ENCODE measurements at regions not wholly inside any gene's neighbourhood (a gene's known extent, or its start where the extent isn't known, plus 50 kb on each side); places are given as distances from the start of the nearest gene placed in this dataset.

- no peaks in the 10 kb centered on the region for H3K9me3 ChIP-seq (ENCODE audit: control insufficient read depth, insufficient read depth, low read length)
- no peaks in the 10 kb centered on the region for H3K36me3 ChIP-seq (ENCODE audit: control insufficient read depth, insufficient read depth, low read length)
- no peak overlapping the region for H3K9ac ChIP-seq (ENCODE audit: low read depth, low read length)
- H3K27me3 ChIP-seq (ENCODE audit: control insufficient read depth, insufficient read depth, low read length): no peaks in the 10 kb centered on the region
- peaks cover 4% of the 10 kb centered on the region; the same call in 1 of the 2 replicates for H3K4me1 ChIP-seq (ENCODE audit: control insufficient read depth, insufficient read depth, low read length)
- no peak overlapping the region for H3K4me3 ChIP-seq (ENCODE audit: low read depth, low read length)
- no peak overlapping the region for H3K27ac ChIP-seq (ENCODE audit: low read depth, low read length)
These were observed 171.5 kb downstream of the C7orf25 start for GRCh38 chr7:42740408-42740807.

GRCh38 chr7:42739638-42740037, 172.2 kb downstream of the C7orf25 start:
- peaks cover 4% of the 10 kb centered on the region; the same call in 1 of the 2 replicates for H3K4me1 ChIP-seq (ENCODE audit: control insufficient read depth, insufficient read depth, low read length)
- H3K9me3 ChIP-seq (ENCODE audit: control insufficient read depth, insufficient read depth, low read length): no peaks in the 10 kb centered on the region
- no peak overlapping the region for H3K27ac ChIP-seq (ENCODE audit: low read depth, low read length)
- no peak overlapping the region for H3K9ac ChIP-seq (ENCODE audit: low read depth, low read length)
- H3K27me3 ChIP-seq (ENCODE audit: control insufficient read depth, insufficient read depth, low read length): no peaks in the 10 kb centered on the region
- H3K36me3 ChIP-seq (ENCODE audit: control insufficient read depth, insufficient read depth, low read length): no peaks in the 10 kb centered on the region
- no peak overlapping the region for H3K4me3 ChIP-seq (ENCODE audit: low read depth, low read length)

GRCh38 chr7:42736931-42737330, 174.9 kb downstream of the C7orf25 start:
- Histone ChIP-seq H3K9me3 (ENCODE audit: control insufficient read depth, insufficient read depth, low read length) (no peaks in the 10 kb centered on the region), H3K4me1 (ENCODE audit: control insufficient read depth, insufficient read depth, low read length) (no peaks in the 10 kb centered on the region), H3K36me3 (ENCODE audit: control insufficient read depth, insufficient read depth, low read length) (no peaks in the 10 kb centered on the region), H3K27ac (ENCODE audit: low read depth, low read length) (no peak overlapping the region), H3K9ac (ENCODE audit: low read depth, low read length) (no peak overlapping the region), H3K4me3 (ENCODE audit: low read depth, low read length) (no peak overlapping the region), H3K27me3 (ENCODE audit: control insufficient read depth, insufficient read depth, low read length) (no peaks in the 10 kb centered on the region)

DNA sequence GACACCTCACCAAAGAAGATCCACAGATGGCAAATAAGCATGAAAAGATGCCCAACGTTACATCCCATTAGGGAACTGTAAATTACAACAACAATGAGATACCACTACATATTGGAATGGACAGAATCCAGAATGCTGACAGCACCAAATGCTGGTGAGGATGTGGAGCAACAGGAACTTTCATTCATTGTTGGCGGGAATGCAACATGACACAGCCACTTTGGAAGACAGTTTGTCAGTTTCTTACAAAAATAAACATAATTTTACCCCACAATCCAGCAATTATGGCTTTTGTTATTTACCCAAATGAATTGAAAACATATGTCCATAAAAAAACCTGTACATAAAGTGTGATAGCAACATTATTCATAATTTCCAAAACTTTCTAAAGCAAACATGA, 176.8 kb downstream of the C7orf25 start:
- Histone ChIP-seq H3K36me3 (ENCODE audit: control insufficient read depth, insufficient read depth, low read length) (no peaks in the 10 kb centered on the region), H3K9ac (ENCODE audit: low read depth, low read length) (no peak overlapping the region), H3K27me3 (ENCODE audit: control insufficient read depth, insufficient read depth, low read length) (no peaks in the 10 kb centered on the region), H3K9me3 (ENCODE audit: control insufficient read depth, insufficient read depth, low read length) (no peaks in the 10 kb centered on the region), H3K4me1 (ENCODE audit: control insufficient read depth, insufficient read depth, low read length) (no peaks in the 10 kb centered on the region), H3K4me3 (ENCODE audit: low read depth, low read length) (no peak overlapping the region), H3K27ac (ENCODE audit: low read depth, low read length) (no peak overlapping the region)

DNA sequence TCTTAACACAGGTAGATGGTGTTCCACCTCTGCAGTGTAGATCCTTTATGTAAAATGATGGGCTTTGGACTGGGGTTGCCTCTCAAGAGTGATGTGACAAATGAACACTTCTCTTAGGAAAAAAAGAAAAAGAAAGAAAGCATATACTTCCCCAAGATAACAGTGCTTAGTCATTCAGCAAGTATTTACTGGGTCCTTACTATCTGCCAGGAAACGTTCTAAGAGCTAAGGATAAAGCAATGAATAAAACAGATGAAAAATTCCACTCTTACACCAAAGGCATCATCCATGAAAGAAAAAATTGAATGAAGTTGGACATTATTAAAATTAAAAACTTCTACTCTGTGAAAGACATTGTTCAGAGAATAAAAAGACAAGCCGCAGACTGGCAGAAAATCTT, 177.3 kb downstream of the C7orf25 start:
- Histone ChIP-seq H3K27me3 (ENCODE audit: control insufficient read depth, insufficient read depth, low read length) (no peaks in the 10 kb centered on the region), H3K4me3 (ENCODE audit: low read depth, low read length) (no peak overlapping the region), H3K27ac (ENCODE audit: low read depth, low read length) (no peak overlapping the region), H3K9ac (ENCODE audit: low read depth, low read length) (no peak overlapping the region), H3K4me1 (ENCODE audit: control insufficient read depth, insufficient read depth, low read length) (no peaks in the 10 kb centered on the region), H3K9me3 (ENCODE audit: control insufficient read depth, insufficient read depth, low read length) (no peaks in the 10 kb centered on the region), H3K36me3 (ENCODE audit: control insufficient read depth, insufficient read depth, low read length) (no peaks in the 10 kb centered on the region)

- Histone ChIP-seq H3K27me3 (ENCODE audit: control insufficient read depth, insufficient read depth, low read length) (no peaks in the 10 kb centered on the region), H3K4me3 (ENCODE audit: low read depth, low read length) (no peak overlapping the region), H3K27ac (ENCODE audit: low read depth, low read length) (no peak overlapping the region), H3K4me1 (ENCODE audit: control insufficient read depth, insufficient read depth, low read length) (no peaks in the 10 kb centered on the region), H3K36me3 (ENCODE audit: control insufficient read depth, insufficient read depth, low read length) (no peaks in the 10 kb centered on the region), H3K9ac (ENCODE audit: low read depth, low read length) (no peak overlapping the region), H3K9me3 (ENCODE audit: control insufficient read depth, insufficient read depth, low read length) (no peaks in the 10 kb centered on the region)
These were observed 178.8 kb downstream of the C7orf25 start for GRCh38 chr7:42733040-42733439.

DNA sequence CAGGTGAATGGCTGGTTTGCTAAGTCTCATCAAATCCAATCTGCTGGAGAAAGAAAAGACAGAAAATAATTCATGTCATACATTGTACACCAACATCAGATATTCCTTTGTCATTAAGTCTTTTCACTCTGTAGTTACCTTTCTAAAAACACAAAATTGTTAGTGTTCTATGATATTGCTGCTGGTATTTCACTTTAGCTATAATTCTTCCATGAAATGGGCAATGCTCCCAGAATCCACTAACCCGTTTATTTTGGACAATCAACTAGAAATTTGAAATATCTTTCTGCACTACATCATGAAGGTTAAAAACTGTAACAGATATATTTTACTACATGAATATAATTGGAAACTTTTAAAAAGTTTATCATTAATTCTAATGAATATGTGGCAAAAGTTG, 181.3 kb downstream of the C7orf25 start:
- Histone ChIP-seq H3K9me3 (ENCODE audit: control insufficient read depth, insufficient read depth, low read length) (no peaks in the 10 kb centered on the region), H3K9ac (ENCODE audit: low read depth, low read length) (no peak overlapping the region), H3K27ac (ENCODE audit: low read depth, low read length) (no peak overlapping the region), H3K4me1 (ENCODE audit: control insufficient read depth, insufficient read depth, low read length) (no peaks in the 10 kb centered on the region), H3K4me3 (ENCODE audit: low read depth, low read length) (no peak overlapping the region), H3K36me3 (ENCODE audit: control insufficient read depth, insufficient read depth, low read length) (no peaks in the 10 kb centered on the region), H3K27me3 (ENCODE audit: control insufficient read depth, insufficient read depth, low read length) (no peaks in the 10 kb centered on the region)

- no peaks in the 10 kb centered on the region for H3K36me3 ChIP-seq (ENCODE audit: control insufficient read depth, insufficient read depth, low read length)
- no peaks in the 10 kb centered on the region for H3K27me3 ChIP-seq (ENCODE audit: control insufficient read depth, insufficient read depth, low read length)
- H3K4me3 ChIP-seq (ENCODE audit: low read depth, low read length): no peak overlapping the region
- no peaks in the 10 kb centered on the region for H3K9me3 ChIP-seq (ENCODE audit: control insufficient read depth, insufficient read depth, low read length)
- H3K9ac ChIP-seq (ENCODE audit: low read depth, low read length): no peak overlapping the region
- H3K27ac ChIP-seq (ENCODE audit: low read depth, low read length): no peak overlapping the region
- no peaks in the 10 kb centered on the region for H3K4me1 ChIP-seq (ENCODE audit: control insufficient read depth, insufficient read depth, low read length)
These were observed 182.7 kb downstream of the C7orf25 start for GRCh38 chr7:42729053-42729765.

DNA sequence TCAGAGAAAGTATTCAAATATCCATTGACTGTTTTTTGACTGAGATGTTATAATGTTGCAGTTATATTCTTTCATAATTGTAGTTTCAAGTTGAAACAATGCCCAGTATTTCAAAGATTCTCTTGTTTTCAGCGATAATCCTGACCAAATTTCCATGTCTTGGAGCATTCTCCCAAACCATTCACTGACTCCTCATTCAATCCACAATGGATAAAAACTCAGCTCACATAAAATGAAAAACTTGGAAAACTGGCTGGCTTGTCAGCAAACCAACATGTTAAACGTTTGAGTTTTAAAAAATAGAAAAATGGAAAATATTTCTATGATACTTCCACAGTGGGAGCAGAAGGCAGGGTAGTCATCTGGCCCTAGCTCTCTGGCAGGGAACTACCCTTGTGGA, 184.4 kb downstream of the C7orf25 start:
- no peak overlapping the region for H3K27ac ChIP-seq (ENCODE audit: low read depth, low read length)
- H3K9ac ChIP-seq (ENCODE audit: low read depth, low read length): no peak overlapping the region
- H3K36me3 ChIP-seq (ENCODE audit: control insufficient read depth, insufficient read depth, low read length): no peaks in the 10 kb centered on the region
- H3K4me3 ChIP-seq (ENCODE audit: low read depth, low read length): no peak overlapping the region
- H3K4me1 ChIP-seq (ENCODE audit: control insufficient read depth, insufficient read depth, low read length): no peaks in the 10 kb centered on the region
- no peaks in the 10 kb centered on the region for H3K9me3 ChIP-seq (ENCODE audit: control insufficient read depth, insufficient read depth, low read length)
- no peaks in the 10 kb centered on the region for H3K27me3 ChIP-seq (ENCODE audit: control insufficient read depth, insufficient read depth, low read length)

GRCh38 chr7:42726066-42726785, 185.6 kb downstream of the C7orf25 start:
- H3K27me3 ChIP-seq (ENCODE audit: control insufficient read depth, insufficient read depth, low read length): no peaks in the 10 kb centered on the region

GRCh38 chr7:42722716-42723115, 189.2 kb downstream of the C7orf25 start:
- no peak overlapping the region for H3K27ac ChIP-seq (ENCODE audit: low read depth, low read length)
- H3K27me3 ChIP-seq (ENCODE audit: control insufficient read depth, insufficient read depth, low read length): no peaks in the 10 kb centered on the region
- no peak overlapping the region for H3K4me3 ChIP-seq (ENCODE audit: low read depth, low read length)

More at GRCh38 chr7:42726066-42726785, 185.6 kb downstream of the C7orf25 start:
- peaks cover 4% of the 10 kb centered on the region; the same call in 1 of the 2 replicates for H3K4me1 ChIP-seq (ENCODE audit: control insufficient read depth, insufficient read depth, low read length)
- H3K9me3 ChIP-seq (ENCODE audit: control insufficient read depth, insufficient read depth, low read length): no peaks in the 10 kb centered on the region
- no peak overlapping the region for H3K27ac ChIP-seq (ENCODE audit: low read depth, low read length)
- no peak overlapping the region for H3K4me3 ChIP-seq (ENCODE audit: low read depth, low read length)
- no peaks in the 10 kb centered on the region for H3K36me3 ChIP-seq (ENCODE audit: control insufficient read depth, insufficient read depth, low read length)
- no peak overlapping the region for H3K9ac ChIP-seq (ENCODE audit: low read depth, low read length)

More at GRCh38 chr7:42722716-42723115, 189.2 kb downstream of the C7orf25 start:
- H3K9ac ChIP-seq (ENCODE audit: low read depth, low read length): no peak overlapping the region
- no peaks in the 10 kb centered on the region for H3K36me3 ChIP-seq (ENCODE audit: control insufficient read depth, insufficient read depth, low read length)
- peaks cover 6% of the 10 kb centered on the region; the same call in 1 of the 2 replicates for H3K4me1 ChIP-seq (ENCODE audit: control insufficient read depth, insufficient read depth, low read length)
- H3K9me3 ChIP-seq (ENCODE audit: control insufficient read depth, insufficient read depth, low read length): no peaks in the 10 kb centered on the region
